Spinal cord (tissue), 9 donors: ENCODE measurements at regions not wholly inside any gene's neighbourhood (a gene's known extent, or its start where the extent isn't known, plus 50 kb on each side); places are given as distances from the start of the nearest gene placed in this dataset.
A peak's percentile ranks its signal among the peaks of the same experiment; 100 is the strongest.

ENCODE experiments used
- DNase-seq, 6 donors: peaks; one replicate each; pipeline versions ENCODE4 v3.0.0 to v3.0.0-alpha.2; 2013 to 2015; ENCODE audit warnings: low spot score in 6 of 6, low read depth in 4 of 6
- H3K27ac ChIP-seq: one replicate; pipeline ENCODE4 v1.5.1; 2013; ENCODE audit warnings: low read depth, low read length, control low read depth
- H3K27me3 ChIP-seq: one replicate; pipeline ENCODE4 v1.6.1; 2013; ENCODE audit warnings: low read length; ENCODE audit not compliant: control insufficient read depth, insufficient read depth
- H3K36me3 ChIP-seq: one replicate; pipeline ENCODE4 v1.6.1; 2013; ENCODE audit warnings: low read length; ENCODE audit not compliant: control insufficient read depth, insufficient read depth
- H3K4me1 ChIP-seq: one replicate; pipeline ENCODE4 v1.6.1; 2013; ENCODE audit warnings: low read length; ENCODE audit not compliant: control insufficient read depth, insufficient read depth
- H3K4me3 ChIP-seq: one replicate; pipeline ENCODE4 v1.5.1; 2013; ENCODE audit warnings: low read depth, low read length, control low read depth
- H3K9me3 ChIP-seq: one replicate; pipeline ENCODE4 v1.6.1; 2013; ENCODE audit warnings: low read length; ENCODE audit not compliant: control insufficient read depth, insufficient read depth
- WGBS: methylation state at CpG from one replicate; pipeline ENCODE4 v1.1.5; 2013; ENCODE audit warnings: missing lambda C conversion rate; ENCODE audit not compliant: insufficient coverage; 5-methylcytosine and 5-hydroxymethylcytosine counted together
- donor health status: healthy.

- Histone ChIP-seq H3K9me3 (no peaks in the 10 kb centered on the region), H3K27ac (no peak overlapping the region), H3K36me3 (no peaks in the 10 kb centered on the region), H3K27me3 (no peaks in the 10 kb centered on the region), H3K4me3 (no peak overlapping the region), H3K4me1 (no peaks in the 10 kb centered on the region)
- WGBS: 86% methylated on average over 2 of the region's 2 CpGs
- no peak for DNase-seq
These were observed 173.7 kb downstream of the IRS1 start for GRCh38 chr2:226625946-226626345.

GRCh38 chr2:226623587-226624368 lies 175.8 kb downstream of the IRS1 start:
- H3K4me1 ChIP-seq: no peaks in the 10 kb centered on the region
- peak in 2 of 6 donors; percentile 13 to 48 for DNase-seq
- no peak overlapping the region for H3K4me3 ChIP-seq
- no peak overlapping the region for H3K27ac ChIP-seq
- no peaks in the 10 kb centered on the region for H3K36me3 ChIP-seq
- H3K27me3 ChIP-seq: no peaks in the 10 kb centered on the region
- no peaks in the 10 kb centered on the region for H3K9me3 ChIP-seq
- WGBS: 80% methylated on average over 2 of the region's 13 CpGs

- WGBS: no CpG with 5 or more reads among the region's 2 CpGs
- Histone ChIP-seq H3K27ac (no peak overlapping the region), H3K27me3 (no peaks in the 10 kb centered on the region), H3K9me3 (no peaks in the 10 kb centered on the region), H3K4me1 (no peaks in the 10 kb centered on the region), H3K4me3 (no peak overlapping the region), H3K36me3 (no peaks in the 10 kb centered on the region)
- DNase-seq: no peak
These were observed 177.1 kb downstream of the IRS1 start for GRCh38 chr2:226622484-226622883.

GRCh38 chr2:226620176-226620575 lies 179.4 kb downstream of the IRS1 start:
- H3K27ac ChIP-seq: no peak overlapping the region
- no peaks in the 10 kb centered on the region for H3K36me3 ChIP-seq
- no peak overlapping the region for H3K4me3 ChIP-seq
- H3K27me3 ChIP-seq: no peaks in the 10 kb centered on the region
- no peaks in the 10 kb centered on the region for H3K4me1 ChIP-seq
- WGBS: 100% methylated on average over 2 of the region's 3 CpGs
- H3K9me3 ChIP-seq: no peaks in the 10 kb centered on the region
- no peak for DNase-seq

GRCh38 chr2:226619707-226620106 lies 179.9 kb downstream of the IRS1 start:
- WGBS: no CpG with 5 or more reads among the region's 3 CpGs
- no peak overlapping the region for H3K27ac ChIP-seq
- no peaks in the 10 kb centered on the region for H3K27me3 ChIP-seq
- no peaks in the 10 kb centered on the region for H3K4me1 ChIP-seq
- no peak for DNase-seq
- no peaks in the 10 kb centered on the region for H3K9me3 ChIP-seq
- no peak overlapping the region for H3K4me3 ChIP-seq
- H3K36me3 ChIP-seq: no peaks in the 10 kb centered on the region

GRCh38 chr2:226618875-226619605 lies 180.6 kb downstream of the IRS1 start:
- Histone ChIP-seq H3K4me1 (no peaks in the 10 kb centered on the region), H3K27ac (no peak overlapping the region), H3K27me3 (no peaks in the 10 kb centered on the region), H3K36me3 (no peaks in the 10 kb centered on the region), H3K4me3 (no peak overlapping the region), H3K9me3 (no peaks in the 10 kb centered on the region)
- WGBS: no CpG with 5 or more reads among the region's 2 CpGs
- DNase-seq: peak in 1 of 6 donors; percentile 47

GRCh38 chr2:226618544-226618874 lies 181.1 kb downstream of the IRS1 start:
- DNase-seq: no peak
- WGBS: 100% methylated on average over 4 of the region's 6 CpGs
- no peaks in the 10 kb centered on the region for H3K27me3 ChIP-seq
- no peaks in the 10 kb centered on the region for H3K36me3 ChIP-seq
- no peak overlapping the region for H3K27ac ChIP-seq
- H3K9me3 ChIP-seq: no peaks in the 10 kb centered on the region
- no peaks in the 10 kb centered on the region for H3K4me1 ChIP-seq
- H3K4me3 ChIP-seq: no peak overlapping the region

GRCh38 chr2:226615891-226616290 lies 183.7 kb downstream of the IRS1 start:
- Histone ChIP-seq H3K9me3 (no peaks in the 10 kb centered on the region), H3K4me1 (no peaks in the 10 kb centered on the region), H3K27ac (no peak overlapping the region), H3K4me3 (no peak overlapping the region), H3K27me3 (no peaks in the 10 kb centered on the region), H3K36me3 (no peaks in the 10 kb centered on the region)
- 73% methylated on average over 2 of the region's 2 CpGs for WGBS
- no peak for DNase-seq

GRCh38 chr2:226611944-226612318 lies 187.7 kb downstream of the IRS1 start:
- H3K4me3 ChIP-seq: no peak overlapping the region
- H3K27ac ChIP-seq: no peak overlapping the region
- no peak for DNase-seq
- no peaks in the 10 kb centered on the region for H3K4me1 ChIP-seq
- no peaks in the 10 kb centered on the region for H3K9me3 ChIP-seq
- no peaks in the 10 kb centered on the region for H3K27me3 ChIP-seq
- WGBS: 100% methylated on average over 1 of the region's 3 CpGs
- no peaks in the 10 kb centered on the region for H3K36me3 ChIP-seq
